Keratinocyte (primary cell): ENCODE measurements at regions not wholly inside any gene's neighbourhood (a gene's known extent, or its start where the extent isn't known, plus 50 kb on each side); places are given as distances from the start of the nearest gene placed in this dataset.

Experiments
- DNase-seq: peaks from one replicate; pipeline ENCODE4 v3.0.0-alpha.2; 2011; ENCODE audit warnings: low read depth, missing footprints, low spot score
- FAIRE-seq: peaks from 2 replicates; lab custom pipeline; 2011; peaks lifted over from hg19 to GRCh38; lab: Jason Lieb, UNC
- H2AFZ ChIP-seq: 2 replicates; pipeline ENCODE4 v1.6.0; 2012; ENCODE audit warnings: low read length, control low read depth, inconsistent platforms; ENCODE audit not compliant: control insufficient read depth
- H3K27ac ChIP-seq: 2 replicates; pipeline ENCODE4 v1.5.1; 2011; ENCODE audit warnings: low read length; ENCODE audit not compliant: control insufficient read depth, insufficient read depth
- H3K27me3 ChIP-seq: 3 replicates; pipeline ENCODE4 v1.6.0; 2011; ENCODE audit warnings: low read length; ENCODE audit not compliant: control insufficient read depth, insufficient read depth; ENCODE audit errors: extremely low read depth
- H3K36me3 ChIP-seq, 2 experiments: 2 replicates in 1 of 2; 3 replicates in 1 of 2; pipeline ENCODE4 v1.5.1; 2011; ENCODE audit warnings: low read length in 2 of 2, mild to moderate bottlenecking in 1 of 2; ENCODE audit not compliant: control insufficient read depth in 2 of 2, insufficient read depth in 2 of 2; ENCODE audit errors: extremely low read depth in 1 of 2
- H3K4me1 ChIP-seq: 3 replicates; pipeline ENCODE4 v1.5.1; 2011; ENCODE audit warnings: low read length; ENCODE audit not compliant: control insufficient read depth, insufficient read depth; ENCODE audit errors: extremely low read depth
- H3K4me2 ChIP-seq: 3 replicates; pipeline ENCODE4 v1.6.0; 2011; ENCODE audit warnings: low read depth, low read length; ENCODE audit not compliant: control insufficient read depth, insufficient read depth; ENCODE audit errors: extremely low read depth
- H3K4me3 ChIP-seq, 3 experiments: fragments of 200-600 bp in 1 of 3; sonication (generic) in 1 of 3; 2 replicates in 2 of 3; 3 replicates in 1 of 3; pipeline ENCODE4 v1.5.1; 2011 to 2016; ENCODE audit warnings: low read length in 3 of 3, mild to moderate bottlenecking in 3 of 3, control low read depth in 2 of 3, inconsistent platforms in 1 of 3, low read depth in 1 of 3, mixed read lengths in 1 of 3, mixed run types in 1 of 3, moderate library complexity in 1 of 3; ENCODE audit not compliant: control insufficient read depth in 2 of 3, insufficient read depth in 2 of 3; ENCODE audit errors: extremely low read depth in 1 of 3
- H3K79me2 ChIP-seq: 2 replicates; pipeline ENCODE4 v1.6.0; 2012; ENCODE audit warnings: low read length; ENCODE audit not compliant: control insufficient read depth, insufficient read depth
- H3K9ac ChIP-seq: 3 replicates; pipeline ENCODE4 v1.6.0; 2011; ENCODE audit warnings: low read length; ENCODE audit not compliant: control insufficient read depth, insufficient read depth; ENCODE audit errors: extremely low read depth
- H3K9me1 ChIP-seq: 3 replicates; pipeline ENCODE4 v1.6.0; 2011; ENCODE audit warnings: low read length; ENCODE audit not compliant: control insufficient read depth, insufficient read depth; ENCODE audit errors: extremely low read depth
- H3K9me3 ChIP-seq: 2 replicates; pipeline ENCODE4 v1.5.1; 2012; ENCODE audit warnings: low read depth, low read length; ENCODE audit not compliant: control insufficient read depth
- H4K20me1 ChIP-seq: 3 replicates; pipeline ENCODE4 v1.6.0; 2011; ENCODE audit warnings: low read length; ENCODE audit not compliant: control insufficient read depth, insufficient read depth; ENCODE audit errors: extremely low read depth
- EZH2 ChIP-seq: IDR thresholded peaks from one replicate; pipeline ENCODE4 v1.6.1; 2012; ENCODE audit warnings: inconsistent platforms, mild to moderate bottlenecking, low read length, moderate library complexity
- dilution Hi-C: fragments of 300-500 bp; cut with MboI; formaldehyde crosslinking; loops from one replicate; pipeline ENCODE4 v1.7.0; 2020; ENCODE audit warnings: low sequenced_read_pairs; ENCODE audit not compliant: extremely low pct_ligation_motif_present
- TF ChIP-seq, protein P1 (sequence below), 3 experiments: IDR thresholded peaks in 1 of 3; conservative IDR thresholded peaks in 1 of 3; optimal IDR thresholded peaks in 1 of 3; 2 replicates in 2 of 3; 3 replicates in 1 of 3; pipeline versions ENCODE3 to v1.5.1; 2011; ENCODE audit warnings: low read length in 3 of 3, mild to moderate bottlenecking in 3 of 3, moderate library complexity in 2 of 3, control low read depth in 1 of 3, inconsistent platforms in 1 of 3; ENCODE audit not compliant: insufficient read depth in 2 of 3; ENCODE audit errors: extremely low read depth in 1 of 3

DNA sequence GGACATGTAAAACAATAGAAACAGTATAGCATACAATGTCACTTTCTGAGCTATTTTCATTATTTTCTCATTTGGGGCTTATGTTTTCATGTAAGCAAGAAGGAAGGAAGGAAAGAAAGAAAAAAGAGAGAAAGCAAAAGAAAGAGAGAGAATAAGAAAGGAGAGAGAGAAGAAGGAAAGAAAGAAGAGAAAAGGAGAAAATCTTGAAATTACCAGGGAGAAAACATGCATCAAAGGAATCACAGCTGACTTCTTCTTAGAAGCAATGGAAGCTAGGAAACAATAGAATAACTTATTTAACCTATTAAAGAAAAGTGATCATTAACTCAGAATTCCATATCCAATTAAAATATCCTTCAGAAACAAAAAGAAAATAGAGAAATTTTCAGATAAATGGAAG lies 471.5 kb downstream of the OCA2 start:
- Histone ChIP-seq H3K4me1 (no peaks in the 10 kb centered on the region), H3K9ac (no peak overlapping the region), H3K9me1 (no peaks in the 10 kb centered on the region), H2AFZ (no peak overlapping the region), H4K20me1 (no peaks in the 10 kb centered on the region), H3K79me2 (no peaks in the 10 kb centered on the region), H3K9me3 (peaks cover 3% of the 10 kb centered on the region), H3K27me3 (no peaks in the 10 kb centered on the region), H3K4me2 (no peak overlapping the region), H3K36me3 (no peaks in the 10 kb centered on the region), H3K4me3 (no peak overlapping the region), H3K27ac (no peak overlapping the region)
- FAIRE-seq = no peak
- dilution Hi-C loops = no loop called here
- no peak for TF ChIP-seq EZH2
- TF ChIP-seq, protein P1, sequence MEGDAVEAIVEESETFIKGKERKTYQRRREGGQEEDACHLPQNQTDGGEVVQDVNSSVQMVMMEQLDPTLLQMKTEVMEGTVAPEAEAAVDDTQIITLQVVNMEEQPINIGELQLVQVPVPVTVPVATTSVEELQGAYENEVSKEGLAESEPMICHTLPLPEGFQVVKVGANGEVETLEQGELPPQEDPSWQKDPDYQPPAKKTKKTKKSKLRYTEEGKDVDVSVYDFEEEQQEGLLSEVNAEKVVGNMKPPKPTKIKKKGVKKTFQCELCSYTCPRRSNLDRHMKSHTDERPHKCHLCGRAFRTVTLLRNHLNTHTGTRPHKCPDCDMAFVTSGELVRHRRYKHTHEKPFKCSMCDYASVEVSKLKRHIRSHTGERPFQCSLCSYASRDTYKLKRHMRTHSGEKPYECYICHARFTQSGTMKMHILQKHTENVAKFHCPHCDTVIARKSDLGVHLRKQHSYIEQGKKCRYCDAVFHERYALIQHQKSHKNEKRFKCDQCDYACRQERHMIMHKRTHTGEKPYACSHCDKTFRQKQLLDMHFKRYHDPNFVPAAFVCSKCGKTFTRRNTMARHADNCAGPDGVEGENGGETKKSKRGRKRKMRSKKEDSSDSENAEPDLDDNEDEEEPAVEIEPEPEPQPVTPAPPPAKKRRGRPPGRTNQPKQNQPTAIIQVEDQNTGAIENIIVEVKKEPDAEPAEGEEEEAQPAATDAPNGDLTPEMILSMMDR (optimal IDR thresholded peaks at IDR 0.05 in 1 of 3, IDR thresholded peaks at IDR 0.05 in 1 of 3, conservative IDR thresholded peaks at IDR 0.05 in 1 of 3; ENCODE audit: extremely low read depth in 1 of 3, insufficient read depth in 2 of 3, low read length in 3 of 3) = no peak
- no peak for DNase-seq

DNA sequence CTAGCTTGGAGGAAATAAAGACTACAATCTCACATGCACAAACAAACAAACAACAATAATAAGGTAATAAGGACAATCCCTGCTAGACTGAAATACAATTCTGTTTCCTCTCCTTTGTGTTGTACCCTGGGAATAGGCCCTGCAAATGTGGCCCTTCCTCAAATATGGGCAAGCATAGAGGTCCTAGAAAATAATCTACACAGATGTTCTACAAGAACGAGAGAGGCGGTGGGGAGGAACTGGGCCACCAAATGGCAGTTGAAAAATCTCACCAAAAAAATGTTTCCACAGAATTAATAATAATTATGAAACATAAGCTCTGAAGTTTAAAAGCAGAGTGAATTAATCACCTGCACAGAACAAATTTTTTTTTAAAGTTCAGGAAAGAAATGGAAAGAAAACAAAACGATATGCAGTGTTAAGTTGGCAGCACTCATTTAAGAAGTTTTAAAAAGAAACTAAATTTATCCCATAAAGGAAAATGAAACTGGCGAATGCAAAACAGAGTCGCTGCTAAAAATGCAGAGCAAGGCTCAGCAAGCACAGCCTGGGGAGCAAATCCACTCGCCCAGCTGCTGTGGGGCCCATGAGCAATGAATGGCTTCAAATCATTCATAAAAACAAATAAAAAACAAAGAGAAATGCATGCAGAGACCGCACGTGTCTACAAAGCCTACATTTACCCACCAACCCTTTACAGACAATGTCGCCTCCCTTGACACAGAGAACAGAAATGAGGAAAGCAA lies 475.4 kb downstream of the OCA2 start:
- Histone ChIP-seq H2AFZ (no peak overlapping the region), H3K27me3 (no peaks in the 10 kb centered on the region), H3K36me3 (no peaks in the 10 kb centered on the region), H3K4me1 (no peaks in the 10 kb centered on the region), H3K9me3 (no peaks in the 10 kb centered on the region), H3K4me2 (no peak overlapping the region), H3K79me2 (no peaks in the 10 kb centered on the region), H3K4me3 (no peak overlapping the region), H4K20me1 (no peaks in the 10 kb centered on the region), H3K9me1 (no peaks in the 10 kb centered on the region), H3K27ac (no peak overlapping the region), H3K9ac (no peak overlapping the region)
- FAIRE-seq = no peak
- dilution Hi-C loops = no loop called here
- DNase-seq = no peak
- TF ChIP-seq EZH2 = no peak
- TF ChIP-seq, protein P1 (optimal IDR thresholded peaks at IDR 0.05 in 1 of 3, IDR thresholded peaks at IDR 0.05 in 1 of 3, conservative IDR thresholded peaks at IDR 0.05 in 1 of 3; ENCODE audit: extremely low read depth in 1 of 3, insufficient read depth in 2 of 3, low read length in 3 of 3) = no peak
